ENCODE measurements at regions not wholly inside any gene's neighbourhood (a gene's known extent, or its start where the extent isn't known, plus 50 kb on each side); places are given as distances from the start of the nearest gene placed in this dataset.

DNA sequence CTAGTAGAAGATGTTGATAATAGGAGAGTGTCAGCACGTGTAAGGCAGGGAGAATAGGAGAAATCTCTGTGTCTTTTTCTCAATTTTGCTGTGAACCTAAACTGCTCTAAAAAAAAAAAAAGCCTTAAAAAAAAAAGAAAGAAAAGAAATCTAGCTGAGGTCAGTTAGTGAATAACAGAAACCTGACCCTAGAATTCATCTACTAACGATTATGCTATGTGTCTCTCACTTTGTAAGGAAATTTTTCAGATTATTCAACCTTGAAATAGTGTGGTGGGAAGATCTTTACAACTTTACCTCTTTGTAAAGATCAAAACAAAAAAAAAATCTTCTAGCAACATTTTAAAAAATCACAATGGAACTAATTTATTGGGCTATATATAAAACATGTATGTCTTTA is 995.7 kb downstream of the GALC start:
- H3K4me3 ChIP-seq (ENCODE audit: control insufficient read depth, low read depth, low read length): no peak overlapping the region
- TF ChIP-seq, protein P1, sequence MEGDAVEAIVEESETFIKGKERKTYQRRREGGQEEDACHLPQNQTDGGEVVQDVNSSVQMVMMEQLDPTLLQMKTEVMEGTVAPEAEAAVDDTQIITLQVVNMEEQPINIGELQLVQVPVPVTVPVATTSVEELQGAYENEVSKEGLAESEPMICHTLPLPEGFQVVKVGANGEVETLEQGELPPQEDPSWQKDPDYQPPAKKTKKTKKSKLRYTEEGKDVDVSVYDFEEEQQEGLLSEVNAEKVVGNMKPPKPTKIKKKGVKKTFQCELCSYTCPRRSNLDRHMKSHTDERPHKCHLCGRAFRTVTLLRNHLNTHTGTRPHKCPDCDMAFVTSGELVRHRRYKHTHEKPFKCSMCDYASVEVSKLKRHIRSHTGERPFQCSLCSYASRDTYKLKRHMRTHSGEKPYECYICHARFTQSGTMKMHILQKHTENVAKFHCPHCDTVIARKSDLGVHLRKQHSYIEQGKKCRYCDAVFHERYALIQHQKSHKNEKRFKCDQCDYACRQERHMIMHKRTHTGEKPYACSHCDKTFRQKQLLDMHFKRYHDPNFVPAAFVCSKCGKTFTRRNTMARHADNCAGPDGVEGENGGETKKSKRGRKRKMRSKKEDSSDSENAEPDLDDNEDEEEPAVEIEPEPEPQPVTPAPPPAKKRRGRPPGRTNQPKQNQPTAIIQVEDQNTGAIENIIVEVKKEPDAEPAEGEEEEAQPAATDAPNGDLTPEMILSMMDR (conservative IDR thresholded peaks at IDR 0.05; ENCODE audit: control insufficient read depth, insufficient read depth, low read depth, low read length): no peak
- DNase-seq (ENCODE audit: low read depth): no peak

DNA sequence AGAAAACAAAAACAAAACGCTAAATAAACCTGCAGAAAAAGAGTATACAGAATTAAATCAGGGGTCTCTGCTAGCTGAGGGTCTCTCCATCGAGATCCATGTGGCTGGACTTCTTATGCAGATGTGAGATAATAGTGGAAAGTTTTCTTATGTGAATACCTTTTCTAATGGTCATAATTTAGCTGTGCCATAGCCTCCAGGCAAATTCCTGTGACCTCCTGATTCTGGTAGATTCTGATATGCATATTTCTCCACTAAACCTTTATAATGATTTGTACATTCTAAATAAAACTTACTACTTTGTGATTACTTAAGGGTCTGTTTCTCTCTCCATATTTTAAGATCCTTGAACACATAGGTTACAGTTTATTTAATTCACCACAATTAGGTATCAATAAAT is 1002.6 kb downstream of the GALC start:
- no peak for DNase-seq (ENCODE audit: low read depth)
- TF ChIP-seq, protein P1 (conservative IDR thresholded peaks at IDR 0.05; ENCODE audit: control insufficient read depth, insufficient read depth, low read depth, low read length): no peak
- H3K4me3 ChIP-seq (ENCODE audit: control insufficient read depth, low read depth, low read length): no peak overlapping the region

DNA sequence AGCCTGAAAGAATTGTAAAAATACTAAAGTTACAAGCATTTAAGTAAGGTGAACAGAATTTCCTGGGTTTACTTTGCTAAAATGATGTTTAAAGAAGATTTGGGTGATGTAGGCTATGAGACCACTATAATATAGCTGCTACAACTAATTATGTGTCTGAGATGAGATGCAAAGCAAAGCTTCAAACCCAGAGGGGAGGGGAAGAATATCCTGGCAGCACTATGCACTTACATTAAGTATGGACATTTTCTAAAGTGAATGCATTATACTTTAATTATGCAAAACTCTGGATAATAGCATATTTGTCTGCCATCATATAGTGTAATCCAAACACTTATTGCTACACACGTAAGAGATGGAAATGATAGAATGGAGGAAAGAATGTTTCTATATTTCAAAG is 1003.7 kb downstream of the GALC start:
- TF ChIP-seq, protein P1 (conservative IDR thresholded peaks at IDR 0.05; ENCODE audit: control insufficient read depth, insufficient read depth, low read depth, low read length): no peak
- H3K4me3 ChIP-seq (ENCODE audit: control insufficient read depth, low read depth, low read length): no peak overlapping the region
- DNase-seq (ENCODE audit: low read depth): no peak

DNA sequence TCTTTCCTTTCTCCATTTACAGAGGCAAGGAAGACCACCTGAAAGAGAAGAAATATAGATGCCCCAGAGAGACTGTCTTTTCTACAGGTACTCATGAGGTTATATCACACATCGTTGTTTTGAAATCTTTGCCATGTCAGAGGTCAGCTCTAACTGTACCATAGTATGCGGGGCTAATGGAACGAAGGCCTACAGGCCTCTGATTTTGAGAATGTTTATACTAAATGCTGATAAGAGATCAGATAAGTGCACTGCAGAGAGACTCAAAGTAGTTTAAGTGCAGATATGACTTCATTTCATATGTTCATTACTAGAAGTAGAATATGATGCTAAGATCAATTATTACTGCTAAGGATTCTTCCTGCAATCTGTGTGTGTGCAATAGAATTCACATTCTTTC is 1005.0 kb downstream of the GALC start:
- TF ChIP-seq, protein P1 (conservative IDR thresholded peaks at IDR 0.05; ENCODE audit: control insufficient read depth, insufficient read depth, low read depth, low read length): no peak
- DNase-seq (ENCODE audit: low read depth): no peak
- H3K4me3 ChIP-seq (ENCODE audit: control insufficient read depth, low read depth, low read length): no peak overlapping the region

DNA sequence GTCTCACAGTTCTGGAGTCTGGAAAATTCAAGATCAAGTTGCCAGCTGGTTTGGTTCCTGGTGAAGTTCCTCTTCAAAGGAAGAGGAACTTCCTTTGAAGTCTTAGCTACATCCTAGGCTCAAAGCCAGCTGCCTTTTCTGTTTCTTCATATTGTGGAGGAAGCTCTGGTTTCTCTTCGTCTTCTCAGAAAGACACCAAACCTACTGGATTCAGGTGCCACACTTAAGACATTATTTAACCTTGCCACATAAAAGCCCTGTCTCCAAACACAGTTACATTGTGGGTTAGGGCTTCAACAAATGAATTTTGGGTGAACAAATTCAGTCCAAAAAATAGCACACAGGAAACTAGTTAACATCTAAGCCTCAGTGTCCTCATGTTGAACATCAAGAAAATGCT is 1019.8 kb downstream of the GALC start:
- TF ChIP-seq, protein P1 (conservative IDR thresholded peaks at IDR 0.05; ENCODE audit: control insufficient read depth, insufficient read depth, low read depth, low read length): no peak
- no peak overlapping the region for H3K4me3 ChIP-seq (ENCODE audit: control insufficient read depth, low read depth, low read length)
- DNase-seq (ENCODE audit: low read depth): no peak

DNA sequence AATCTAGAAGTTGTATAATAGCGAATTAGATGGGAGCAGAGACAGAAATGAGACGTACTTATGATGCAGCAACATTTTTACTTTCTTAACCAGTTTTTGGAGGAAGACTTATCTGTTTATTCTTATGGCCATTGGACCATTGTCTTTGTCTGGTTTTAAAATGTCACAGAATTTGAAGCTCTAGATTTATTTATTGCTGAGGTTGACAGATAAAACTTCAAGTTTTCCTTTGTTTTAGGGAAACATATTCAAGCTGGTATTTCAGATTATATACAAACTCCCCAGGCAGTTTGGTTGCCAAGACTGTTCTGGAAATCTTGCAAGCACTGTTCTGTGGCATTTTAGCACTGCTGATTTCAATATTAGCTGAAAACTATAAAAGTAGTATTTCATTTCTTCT is 1021.7 kb downstream of the GALC start:
- TF ChIP-seq, protein P1 (conservative IDR thresholded peaks at IDR 0.05; ENCODE audit: control insufficient read depth, insufficient read depth, low read depth, low read length): no peak
- no peak for DNase-seq (ENCODE audit: low read depth)
- H3K4me3 ChIP-seq (ENCODE audit: control insufficient read depth, low read depth, low read length): no peak overlapping the region

DNA sequence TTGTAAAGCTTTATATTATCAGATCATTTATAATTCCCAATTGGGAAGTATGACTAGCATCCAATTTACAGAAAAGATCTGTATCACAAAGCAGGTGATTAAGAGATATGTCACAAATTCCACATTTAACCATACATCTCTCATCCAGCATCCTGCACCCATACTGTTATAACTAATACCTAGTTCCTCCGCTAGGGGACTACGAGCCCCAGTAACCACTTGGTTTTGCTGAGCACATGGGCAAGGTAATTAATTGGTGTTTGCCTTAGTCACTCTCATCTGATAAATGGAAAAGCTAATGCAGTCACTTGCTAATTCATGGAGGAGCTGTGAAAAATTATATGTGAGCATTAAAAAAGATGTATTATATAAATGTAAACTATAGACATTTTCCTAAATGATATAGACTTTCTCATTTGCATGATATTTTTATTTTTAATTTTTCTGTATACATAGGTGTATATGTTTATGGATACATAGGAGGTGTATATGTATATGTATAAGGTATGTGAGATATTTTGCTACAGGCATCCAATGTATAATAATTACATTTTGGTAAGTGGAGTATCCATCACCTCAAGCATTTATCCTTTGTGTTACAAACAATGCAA is 1031.8 kb downstream of the GALC start:
- DNase-seq (ENCODE audit: low read depth): peak; percentile 32

More for the DNA sequence above, 1031.8 kb downstream of the GALC start:
- H3K4me3 ChIP-seq (ENCODE audit: control insufficient read depth, low read depth, low read length): no peak overlapping the region
- TF ChIP-seq, protein P1 (conservative IDR thresholded peaks at IDR 0.05; ENCODE audit: control insufficient read depth, insufficient read depth, low read depth, low read length): peak; percentile 62
